ENCODE measurements at regions not wholly inside any gene's neighbourhood (a gene's known extent, or its start where the extent isn't known, plus 50 kb on each side); places are given as distances from the start of the nearest gene placed in this dataset.

DNA sequence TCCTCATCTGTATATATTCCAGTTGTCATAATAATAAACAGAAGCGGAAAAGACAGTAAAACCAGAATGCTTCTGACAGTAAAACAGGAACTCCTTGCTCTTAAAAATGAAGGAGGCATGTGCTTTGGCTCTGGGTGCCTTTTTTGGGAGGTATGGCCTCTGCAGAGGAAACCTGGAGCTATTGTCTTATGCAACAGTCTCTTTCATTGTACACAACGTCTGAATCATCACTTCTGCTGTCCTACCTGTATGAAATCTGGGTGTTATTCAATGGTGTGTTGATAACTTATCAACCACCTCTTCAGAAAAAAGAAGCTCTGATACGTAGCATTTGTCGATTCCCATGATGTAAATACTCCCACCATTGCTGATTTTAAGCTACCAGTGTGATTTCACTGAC, 64.8 kb downstream of the CDCA7 start:
- no peak for DNase-seq

DNA sequence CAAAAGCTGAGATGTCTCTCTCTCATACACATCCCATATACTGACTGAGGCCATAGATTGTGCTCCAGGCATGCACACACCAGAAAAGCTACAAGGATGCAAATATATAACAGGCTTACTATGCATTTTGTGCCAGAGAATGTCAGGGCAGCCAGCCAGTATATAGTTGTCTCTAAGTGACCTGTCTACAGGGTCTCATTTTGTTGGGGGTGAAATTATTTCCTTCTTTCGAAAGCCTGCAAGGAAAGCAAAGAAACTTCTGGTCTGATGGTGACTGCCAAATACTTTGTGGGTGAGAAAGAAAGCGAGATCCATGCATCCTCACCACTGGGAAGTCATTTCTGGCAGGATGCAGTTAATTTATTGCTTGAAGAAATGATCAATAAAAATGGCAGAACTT, 70.2 kb downstream of the CDCA7 start:
- no peak for DNase-seq

DNA sequence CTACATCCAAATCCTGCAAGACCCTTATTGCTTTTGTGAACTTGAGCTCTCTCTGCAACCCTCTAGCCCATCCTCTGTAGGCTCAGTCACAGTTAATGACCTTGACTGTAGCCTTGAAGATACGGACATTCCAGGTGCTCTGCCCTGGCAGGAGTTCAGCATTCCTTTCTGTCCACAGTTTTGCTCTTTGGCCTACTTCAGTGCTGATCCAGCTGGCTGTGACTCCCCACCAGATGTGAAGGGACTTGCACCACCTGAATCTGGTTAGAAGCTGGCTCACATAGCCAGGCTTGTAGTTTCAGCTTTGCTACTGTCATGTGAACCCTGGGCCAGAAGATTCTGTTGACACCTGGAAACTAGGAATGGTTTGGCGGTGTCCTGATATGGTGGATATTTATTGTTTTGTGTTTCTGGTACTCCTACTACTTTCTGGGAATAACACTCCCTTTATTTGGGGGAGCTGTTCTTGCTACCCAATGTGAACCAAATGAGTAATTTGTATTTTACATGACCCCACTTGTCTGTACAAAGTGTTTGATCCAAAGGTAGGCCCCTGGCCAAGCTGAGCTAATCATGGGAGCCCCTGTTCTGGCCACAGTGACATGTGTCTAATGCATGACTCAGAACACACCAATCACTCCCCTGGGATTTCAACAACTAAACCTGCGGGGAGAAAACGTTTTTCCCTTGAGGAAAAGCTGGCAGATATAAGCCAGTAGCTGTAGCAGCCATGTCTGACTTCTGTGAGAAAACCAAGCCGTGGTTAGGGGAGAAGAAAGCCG, 73.4 kb downstream of the CDCA7 start:
- DNase-seq = no peak

DNA sequence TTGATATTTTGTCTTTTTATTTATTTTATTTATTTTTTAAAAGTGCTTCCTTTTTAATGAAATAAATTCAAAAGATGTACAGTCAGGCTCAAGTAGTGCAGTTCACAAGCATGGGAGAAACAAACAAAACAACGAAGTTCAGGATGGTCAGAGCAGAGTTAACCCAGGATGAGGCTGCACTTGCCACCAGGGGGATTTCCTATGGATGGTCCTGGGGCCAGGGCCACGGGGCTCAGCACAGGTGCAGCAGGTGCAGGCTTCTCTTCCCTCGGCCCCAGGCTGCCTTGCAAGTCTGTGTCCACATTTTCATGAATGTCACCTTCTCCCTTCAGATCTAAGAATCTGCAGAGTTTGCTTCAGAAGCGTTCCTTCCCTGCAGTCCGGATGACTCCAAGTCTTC, 76.5 kb downstream of the CDCA7 start:
- no peak for DNase-seq

GRCh38 chr2:173432049-173432754, 77.5 kb downstream of the CDCA7 start:
- DNase-seq = no peak

- no peak for DNase-seq
These were observed 80.3 kb downstream of the CDCA7 start for GRCh38 chr2:173434762-173435569.

GRCh38 chr2:173435574-173435973, 80.9 kb downstream of the CDCA7 start:
- DNase-seq = no peak

GRCh38 chr2:173436088-173436487, 81.4 kb downstream of the CDCA7 start:
- no peak for DNase-seq

GRCh38 chr2:173441222-173441621, 86.5 kb downstream of the CDCA7 start:
- no peak for DNase-seq

DNA sequence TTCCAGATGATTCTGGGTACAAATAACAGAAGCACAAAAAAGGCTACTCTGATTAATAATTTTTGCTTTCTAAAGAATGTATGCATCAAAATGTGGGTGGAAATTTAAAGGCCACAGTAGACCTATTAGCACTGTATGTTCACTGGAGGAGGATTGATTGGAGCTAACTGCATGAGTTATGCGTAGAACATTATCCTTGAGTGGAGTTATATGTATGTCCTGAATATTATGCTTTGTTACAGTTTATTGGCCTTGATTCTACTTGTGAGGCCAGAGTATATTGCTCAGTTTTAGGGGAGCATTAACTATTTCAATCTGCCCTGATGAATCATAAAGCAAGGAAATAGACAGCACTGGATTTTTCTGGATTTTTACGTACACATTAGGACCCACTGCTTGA, 87.9 kb downstream of the CDCA7 start:
- no peak for DNase-seq

- no peak for DNase-seq
These were observed 92.0 kb downstream of the CDCA7 start for GRCh38 chr2:173446722-173447121.

- DNase-seq = peak in 4 of 5 experiments; percentile 19 to 84 (median 39)
These were observed 94.3 kb downstream of the CDCA7 start for GRCh38 chr2:173448938-173449471.

DNA sequence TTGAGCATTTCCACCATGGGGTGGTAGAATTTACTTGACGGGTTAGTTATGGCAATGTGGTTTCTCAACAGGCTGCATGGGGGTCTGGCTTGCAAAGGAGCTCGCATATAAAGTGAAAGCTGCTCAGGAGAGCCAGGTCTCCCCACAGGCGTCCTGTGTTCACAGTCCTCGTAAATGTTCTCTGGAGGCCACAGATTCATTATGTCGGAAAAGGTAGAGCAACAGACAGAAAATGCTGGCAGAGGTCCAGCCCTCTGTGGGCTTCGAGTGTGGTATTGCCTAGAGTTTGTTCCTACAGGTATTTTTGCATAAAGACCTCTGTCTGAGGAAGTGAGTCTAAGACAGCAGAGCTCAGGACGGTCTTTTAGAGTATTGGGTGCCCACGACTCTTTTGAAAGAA, 96.4 kb downstream of the CDCA7 start:
- DNase-seq = peak in 1 of 5 experiments; percentile 26

DNA sequence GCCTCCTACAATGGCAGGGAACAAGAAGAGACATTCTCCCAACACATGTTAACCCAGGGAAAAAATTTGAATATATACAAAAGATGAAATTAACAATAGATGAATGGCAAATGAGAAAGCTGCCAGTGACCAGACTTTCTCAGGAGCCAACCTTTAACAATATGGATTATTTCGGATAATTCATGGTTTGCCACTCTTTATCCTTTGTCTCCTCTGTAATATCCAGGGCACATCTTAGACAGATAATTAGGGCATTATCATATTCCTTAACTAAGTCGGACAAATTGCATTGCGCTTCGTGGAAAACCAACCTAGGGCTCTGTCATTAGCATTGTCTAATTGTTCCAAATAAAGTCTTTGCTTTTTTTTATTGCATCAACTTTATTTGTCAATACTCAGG, 97.3 kb downstream of the CDCA7 start:
- no peak for DNase-seq

DNA sequence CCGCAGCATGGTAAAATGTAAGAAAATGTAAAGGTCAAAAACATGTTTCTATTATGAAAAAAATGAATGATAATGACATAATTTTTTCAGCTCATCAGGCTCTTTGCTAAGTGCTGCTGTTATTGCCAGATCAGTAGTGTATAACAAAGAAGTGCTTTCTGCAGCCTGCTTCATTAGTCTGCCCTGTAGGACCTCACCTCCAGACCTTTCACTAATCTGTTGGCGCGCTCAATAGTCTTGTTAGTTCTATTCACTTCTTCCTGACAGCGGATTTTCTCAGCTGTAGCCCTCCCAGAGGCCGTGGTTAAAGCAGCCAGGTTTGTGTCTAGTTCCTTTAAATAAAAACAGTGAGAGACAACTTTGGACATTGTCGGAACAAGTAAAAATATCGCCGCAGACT, 97.7 kb downstream of the CDCA7 start:
- DNase-seq = no peak

DNA sequence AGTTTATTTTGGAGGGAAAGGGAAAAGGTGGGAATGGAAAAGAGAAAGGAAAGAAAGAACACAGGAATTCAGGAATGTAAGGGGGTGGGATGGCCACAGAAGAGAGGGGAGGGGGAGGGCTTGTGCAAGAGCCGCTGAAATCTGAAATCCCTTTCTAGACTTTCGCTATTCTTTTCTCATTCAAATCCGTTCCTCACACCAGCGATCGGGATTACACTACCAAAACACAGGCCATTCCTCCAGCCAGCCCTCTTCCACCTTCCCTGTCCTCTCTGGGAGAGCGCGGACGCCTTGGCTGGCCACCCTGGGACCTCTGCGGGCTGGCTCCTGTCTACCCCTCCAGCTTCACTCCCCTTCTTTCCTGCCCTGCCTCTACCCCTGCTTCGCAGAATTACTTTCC, 102.3 kb downstream of the CDCA7 start:
- no peak for DNase-seq

GRCh38 chr2:173457366-173457765, 102.7 kb downstream of the CDCA7 start:
- DNase-seq = no peak

DNA sequence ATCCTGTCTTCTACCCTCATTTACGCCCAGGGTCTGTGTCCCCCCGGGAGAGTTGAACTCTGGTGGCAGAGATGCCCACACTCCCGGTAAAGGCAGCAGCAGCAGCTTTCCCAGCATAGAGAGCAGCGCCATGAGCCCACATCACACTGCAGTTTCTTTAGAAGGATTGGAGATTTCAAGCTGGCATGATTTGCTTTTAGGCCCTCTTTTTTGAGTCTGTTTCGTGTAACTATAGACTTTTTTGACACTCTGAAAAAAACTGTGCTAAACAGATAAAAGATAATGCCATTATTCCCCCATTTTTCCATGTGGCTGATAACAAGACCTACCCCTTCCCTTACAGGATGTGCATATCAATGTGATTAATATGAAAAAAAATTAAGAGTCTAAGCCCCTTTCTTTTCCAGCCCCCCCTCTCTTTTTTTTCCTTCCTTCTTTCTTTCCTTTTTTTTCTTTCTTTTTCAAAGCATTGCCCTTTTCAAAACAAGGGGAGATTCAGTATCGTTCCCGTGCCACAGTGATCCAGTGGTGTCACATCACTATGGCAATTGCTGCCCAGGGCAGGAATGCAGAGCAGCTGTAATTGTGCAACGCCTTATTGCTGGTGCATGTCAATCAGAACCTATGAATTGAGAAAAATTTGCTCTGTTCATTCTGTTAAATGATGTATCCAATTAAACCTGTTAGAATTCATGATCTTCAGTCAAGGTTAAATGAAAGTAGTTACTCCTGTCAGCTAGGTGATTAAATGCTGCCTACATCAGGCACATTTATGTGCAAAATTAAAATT, 104.5 kb downstream of the CDCA7 start:
- DNase-seq = no peak

DNA sequence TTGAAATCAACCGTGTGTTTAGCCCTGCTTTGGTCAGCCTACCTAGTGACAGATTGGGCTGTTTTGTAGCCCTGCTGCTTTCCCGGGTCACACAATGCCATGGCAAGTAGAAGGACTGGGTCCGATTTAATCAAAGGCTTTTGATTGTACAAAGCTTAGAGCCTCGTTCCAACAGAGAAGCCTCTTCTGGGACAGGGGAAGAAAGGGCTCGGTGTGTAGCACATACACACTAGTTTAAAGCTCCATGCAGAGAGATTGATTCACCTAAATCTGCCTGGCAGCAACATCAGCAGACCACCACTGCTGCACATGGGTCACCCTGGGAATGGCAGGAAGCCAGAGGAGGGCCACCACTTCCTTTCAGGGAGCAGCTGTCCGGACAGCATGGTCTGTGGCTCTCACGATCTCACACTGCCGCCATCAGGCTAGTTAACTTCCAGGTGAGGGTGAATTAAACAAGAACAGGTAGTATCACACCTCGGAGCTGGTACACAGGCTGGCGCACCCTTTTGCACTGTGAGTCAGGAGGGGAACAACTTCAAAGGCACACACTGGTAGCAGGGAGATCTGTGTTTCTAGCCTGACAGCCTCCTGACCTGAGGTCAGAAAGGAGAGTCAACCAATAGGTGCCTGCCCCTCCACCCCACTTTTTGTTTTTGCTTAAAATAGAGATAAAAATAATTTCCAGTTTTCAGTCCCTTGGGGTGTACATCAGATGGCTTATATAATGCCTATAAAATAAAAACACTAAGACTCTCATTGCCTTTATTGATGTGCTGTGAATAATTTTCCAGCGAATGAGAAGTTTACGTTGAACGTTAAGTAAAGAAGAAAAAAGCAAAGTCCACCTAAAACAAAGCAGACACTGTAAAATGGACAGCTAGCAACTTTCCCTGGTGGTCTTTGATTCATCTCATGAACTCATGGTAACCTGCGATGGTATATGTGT, 108.5 kb downstream of the CDCA7 start:
- no peak for DNase-seq

- no peak for DNase-seq
These were observed 109.2 kb downstream of the CDCA7 start for GRCh38 chr2:173463846-173464245.

- DNase-seq = no peak
These were observed 113.1 kb downstream of the CDCA7 start for GRCh38 chr2:173467751-173468150.

Data from T-helper 2 cell (primary cell).